ENCODE measurements at regions not wholly inside any gene's neighbourhood (a gene's known extent, or its start where the extent isn't known, plus 50 kb on each side); places are given as distances from the start of the nearest gene placed in this dataset.

- 79 to 93% (median 89%) methylated on average over 7 of the region's 7 CpGs for WGBS, 5 donors
- no peaks in the 10 kb centered on the region for H3K4me1 ChIP-seq
- no peaks in the 10 kb centered on the region for H3K36me3 ChIP-seq
- intact Hi-C loops (cut with DNase I; ENCODE audit: low total_unique reads), result no loop called here
- H3K4me3 ChIP-seq, result no peak overlapping the region
- no peak overlapping the region for H3K27ac ChIP-seq
- no peaks in the 10 kb centered on the region for H3K27me3 ChIP-seq (replicated peaks in 1 of 7)
- no peak for DNase-seq
- TF ChIP-seq CTCF (IDR thresholded peaks at IDR 0.05 in 8 of 11, conservative IDR thresholded peaks at IDR 0.05 in 3 of 11) (no peak), POLR2A (IDR thresholded peaks at IDR 0.05) (no peak), POLR2AphosphoS5 (IDR thresholded peaks at IDR 0.05) (no peak)
- peaks cover 0 to under 1% (median 0%) of the 10 kb centered on the region in 8 donors for H3K9me3 ChIP-seq
These were observed 161.8 kb upstream of the GRIK2 start for GRCh38 chr6:101231606-101232235.

- Histone ChIP-seq H3K9me3 (no peaks in the 10 kb centered on the region), H3K36me3 (no peaks in the 10 kb centered on the region), H3K27me3 (replicated peaks in 1 of 7) (no peaks in the 10 kb centered on the region), H3K4me1 (no peaks in the 10 kb centered on the region), H3K27ac (no peak overlapping the region), H3K4me3 (no peak overlapping the region)
- TF ChIP-seq POLR2AphosphoS5 (IDR thresholded peaks at IDR 0.05) (no peak), CTCF (IDR thresholded peaks at IDR 0.05 in 8 of 11, conservative IDR thresholded peaks at IDR 0.05 in 3 of 11) (no peak), POLR2A (IDR thresholded peaks at IDR 0.05) (no peak)
- intact Hi-C loops (cut with DNase I; ENCODE audit: low total_unique reads), result no loop called here
- no peak for DNase-seq
These were observed 160.5 kb upstream of the GRIK2 start for GRCh38 chr6:101232961-101233360.

- Histone ChIP-seq H3K4me3 (no peak overlapping the region), H3K9me3 (no peaks in the 10 kb centered on the region), H3K4me1 (no peaks in the 10 kb centered on the region), H3K27ac (no peak overlapping the region), H3K36me3 (no peaks in the 10 kb centered on the region), H3K27me3 (replicated peaks in 1 of 7) (no peaks in the 10 kb centered on the region)
- no peak for DNase-seq
- TF ChIP-seq POLR2AphosphoS5 (IDR thresholded peaks at IDR 0.05) (no peak), CTCF (IDR thresholded peaks at IDR 0.05 in 8 of 11, conservative IDR thresholded peaks at IDR 0.05 in 3 of 11) (no peak), POLR2A (IDR thresholded peaks at IDR 0.05) (no peak)
- 63 to 80% (median 66%) methylated on average over 4 of the region's 4 CpGs for WGBS, 5 donors
- intact Hi-C loops (cut with DNase I; ENCODE audit: low total_unique reads), result no loop called here
These were observed 156.8 kb upstream of the GRIK2 start for GRCh38 chr6:101236709-101237108.

GRCh38 chr6:101241442-101241841, 152.1 kb upstream of the GRIK2 start:
- DNase-seq, result no peak
- Histone ChIP-seq H3K4me1 (no peaks in the 10 kb centered on the region), H3K9me3 (peaks cover 0 to 10% (median 1%) of the 10 kb centered on the region in 8 donors), H3K4me3 (no peak overlapping the region), H3K27ac (no peak overlapping the region), H3K36me3 (no peaks in the 10 kb centered on the region), H3K27me3 (replicated peaks in 1 of 7) (no peaks in the 10 kb centered on the region)
- no peak for TF ChIP-seq POLR2A (IDR thresholded peaks at IDR 0.05)
- no peak for TF ChIP-seq POLR2AphosphoS5 (IDR thresholded peaks at IDR 0.05)
- no peak for TF ChIP-seq CTCF (IDR thresholded peaks at IDR 0.05 in 8 of 11, conservative IDR thresholded peaks at IDR 0.05 in 3 of 11)
- intact Hi-C loops (cut with DNase I; ENCODE audit: low total_unique reads), result no loop called here
